Mesenteric fat pad (tissue), 1 donor: ENCODE measurements at regions not wholly inside any gene's neighbourhood (a gene's known extent, or its start where the extent isn't known, plus 50 kb on each side); places are given as distances from the start of the nearest gene placed in this dataset.

ENCODE experiments used
- DNase-seq: peaks from one replicate; pipeline ENCODE4 v3.0.0-alpha.2; 2020; ENCODE audit warnings: low spot score
- donor health status: DM: yes; HTN: yes; CAD: no.

DNA sequence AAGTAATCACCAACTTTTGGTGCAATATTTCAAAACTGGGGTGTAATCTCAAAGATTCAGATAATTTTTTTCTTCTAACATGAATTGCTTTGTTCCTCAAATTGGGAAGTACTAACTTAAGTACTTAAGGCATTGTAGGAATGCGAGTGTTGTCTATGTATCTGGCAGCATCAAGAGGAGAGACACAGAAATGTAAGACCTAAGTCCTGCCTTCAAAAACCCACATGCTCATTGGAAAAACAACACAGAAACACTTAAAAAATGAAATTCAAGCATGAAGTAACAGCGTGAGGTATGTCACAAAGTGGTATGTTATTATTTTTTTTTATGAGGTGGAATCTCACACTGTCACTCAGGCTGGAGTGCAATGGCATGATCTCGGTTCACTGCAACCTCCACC, 288.5 kb downstream of the ZEB1 start:
- DNase-seq = no peak

DNA sequence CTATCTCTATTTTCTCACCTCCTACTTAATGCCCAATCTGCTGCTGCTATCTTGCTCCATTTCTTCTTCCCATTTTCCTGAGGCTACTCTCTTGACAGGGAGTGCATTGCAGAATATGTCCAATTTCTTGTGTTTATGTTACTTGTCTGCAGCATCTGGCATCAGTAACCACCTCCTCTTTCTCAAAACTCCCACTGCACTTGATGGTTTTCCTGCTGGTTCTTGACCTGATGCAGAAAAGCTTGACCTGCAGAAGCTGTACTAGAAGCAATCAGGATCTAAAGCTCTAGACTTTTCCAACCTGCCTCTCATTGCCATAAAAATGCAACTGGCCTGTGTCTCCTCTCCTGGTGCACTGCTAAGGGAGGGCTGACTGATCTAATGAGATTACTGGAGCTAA, 287.8 kb downstream of the ZEB1 start:
- DNase-seq = no peak

DNA sequence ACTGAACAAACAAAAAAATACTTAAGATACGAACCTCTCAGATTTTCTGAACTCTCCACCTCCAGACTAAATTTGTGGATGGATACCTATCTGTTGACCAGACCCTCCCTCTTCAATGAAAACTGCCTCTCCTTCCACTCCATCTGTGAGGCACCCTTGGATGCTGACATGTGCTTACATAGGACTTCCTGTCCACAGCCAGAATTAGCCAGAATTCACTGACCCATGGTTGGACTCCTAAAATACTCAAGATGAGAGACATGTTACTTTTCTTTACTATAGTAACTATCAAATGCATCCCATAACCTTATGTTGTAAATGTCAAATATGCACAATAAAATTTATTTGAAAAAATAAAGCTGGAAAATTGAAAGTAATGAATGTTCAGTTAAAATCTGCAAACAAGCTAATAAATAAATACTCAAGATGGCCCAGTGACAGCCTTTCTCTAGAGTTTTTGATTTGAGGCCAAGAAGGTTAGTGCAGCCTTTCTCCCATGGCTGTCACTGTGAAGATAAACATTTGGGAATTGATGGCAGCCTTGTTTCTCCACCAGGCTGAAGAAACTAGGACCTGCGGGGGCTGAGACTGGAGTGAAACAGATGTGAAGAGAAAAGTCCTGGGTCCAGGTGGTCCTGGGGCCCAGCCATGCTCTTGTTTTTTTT, 287.0 kb downstream of the ZEB1 start:
- no peak for DNase-seq

DNA sequence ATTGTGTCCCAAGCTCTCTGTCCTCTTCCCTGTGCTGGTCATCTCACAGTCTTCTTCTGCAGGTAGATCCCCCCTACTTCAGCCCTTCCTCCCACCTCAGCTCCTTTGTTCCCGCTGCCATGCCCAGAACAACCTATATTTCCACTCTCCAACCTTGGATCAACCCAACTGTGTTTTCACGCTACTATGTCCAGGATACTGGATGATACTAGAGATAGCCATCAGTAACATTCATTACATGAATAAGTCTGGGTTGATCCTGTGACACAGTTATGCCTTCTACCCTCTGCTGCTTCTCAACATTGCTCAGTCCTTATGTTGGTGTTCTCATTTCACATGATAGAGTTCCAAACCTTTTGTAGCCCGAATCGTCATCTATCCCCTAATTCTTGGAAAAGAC, 286.4 kb downstream of the ZEB1 start:
- DNase-seq = no peak

DNA sequence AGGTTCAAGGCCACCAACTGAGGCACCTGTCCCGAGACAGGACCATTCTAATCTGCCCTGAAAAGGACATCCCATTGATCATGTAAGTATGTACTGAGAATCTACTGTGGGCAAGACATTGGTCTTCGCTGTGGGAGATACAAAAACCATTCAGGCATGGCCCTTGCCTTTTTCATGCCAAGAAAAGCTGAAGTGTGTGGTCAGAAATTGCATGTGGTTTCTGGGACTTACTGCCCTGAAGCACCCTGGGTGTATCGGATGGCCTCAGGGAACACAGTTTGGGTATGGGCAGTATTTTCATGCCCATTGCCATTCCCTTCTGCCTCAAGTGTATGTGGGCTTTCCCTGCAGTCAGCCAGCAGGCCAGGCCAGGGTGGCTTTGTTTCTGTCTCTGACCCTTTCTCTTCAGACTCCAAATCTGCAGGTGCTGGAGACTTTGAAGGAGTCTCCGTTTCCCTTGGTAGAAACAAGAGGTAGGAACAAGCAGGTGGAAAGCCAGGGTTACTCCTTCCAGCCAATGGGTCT, 285.7 kb downstream of the ZEB1 start:
- DNase-seq = no peak

DNA sequence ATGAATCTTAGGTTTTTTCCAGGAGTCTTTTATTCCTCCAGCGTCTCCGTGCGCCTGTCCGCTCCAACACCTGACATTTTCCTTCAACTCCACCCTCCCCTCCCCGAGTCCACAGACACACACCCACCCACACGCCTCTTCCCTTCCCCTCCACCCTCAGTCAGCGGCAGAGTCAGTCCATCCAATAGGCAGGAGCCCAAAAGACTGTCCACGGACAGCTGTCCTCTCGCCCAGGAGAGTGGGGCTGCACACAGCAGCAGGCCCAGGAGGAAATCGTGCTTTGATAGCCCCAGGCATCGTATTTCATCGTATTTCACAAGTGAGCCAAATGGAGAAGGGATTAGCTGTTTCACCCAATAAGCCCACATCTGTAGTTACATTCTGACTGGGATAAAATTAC, 285.1 kb downstream of the ZEB1 start:
- DNase-seq = no peak

DNA sequence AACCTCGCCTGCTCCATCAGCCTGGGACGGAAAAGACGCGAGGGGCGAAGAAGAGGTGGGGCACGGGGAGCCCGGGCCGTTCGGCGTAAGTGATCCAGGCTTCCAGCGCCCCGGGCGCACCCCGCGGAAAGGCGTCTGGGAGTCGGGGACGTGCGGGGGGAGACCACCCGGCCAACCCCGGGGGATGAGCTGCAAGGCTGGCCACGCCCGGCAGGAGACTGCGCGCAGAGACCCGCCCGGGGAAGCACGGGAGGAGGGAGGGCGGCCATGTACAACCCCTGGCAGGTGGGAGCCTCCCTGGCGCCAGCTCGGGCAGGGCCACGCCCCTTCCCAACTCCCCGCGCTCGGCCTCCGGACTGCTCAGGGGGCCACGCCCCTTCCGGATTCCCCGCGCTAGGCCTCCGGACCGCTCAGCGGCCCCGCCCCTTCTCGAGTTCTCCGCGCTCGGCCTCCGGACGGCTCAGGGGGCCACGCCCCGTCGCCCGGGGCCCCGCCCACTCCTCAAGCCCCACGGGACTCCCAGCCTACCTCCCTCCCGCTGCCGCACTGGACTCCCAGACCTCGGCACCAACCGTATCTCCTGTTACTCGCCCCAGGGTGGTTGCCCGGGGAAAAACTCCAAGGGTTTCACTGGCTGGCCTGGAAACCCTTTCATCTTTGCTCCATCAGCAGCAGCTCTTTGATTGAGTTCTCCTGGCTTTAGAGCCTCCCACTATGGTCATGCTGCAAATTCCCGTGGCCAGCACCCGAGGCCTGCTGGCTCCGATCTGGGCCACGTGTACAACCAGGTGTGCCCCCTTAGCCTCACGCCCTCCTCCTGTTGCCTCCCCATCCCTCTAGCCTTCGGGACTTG, 284.4 kb downstream of the ZEB1 start:
- DNase-seq = peak; percentile 99

DNA sequence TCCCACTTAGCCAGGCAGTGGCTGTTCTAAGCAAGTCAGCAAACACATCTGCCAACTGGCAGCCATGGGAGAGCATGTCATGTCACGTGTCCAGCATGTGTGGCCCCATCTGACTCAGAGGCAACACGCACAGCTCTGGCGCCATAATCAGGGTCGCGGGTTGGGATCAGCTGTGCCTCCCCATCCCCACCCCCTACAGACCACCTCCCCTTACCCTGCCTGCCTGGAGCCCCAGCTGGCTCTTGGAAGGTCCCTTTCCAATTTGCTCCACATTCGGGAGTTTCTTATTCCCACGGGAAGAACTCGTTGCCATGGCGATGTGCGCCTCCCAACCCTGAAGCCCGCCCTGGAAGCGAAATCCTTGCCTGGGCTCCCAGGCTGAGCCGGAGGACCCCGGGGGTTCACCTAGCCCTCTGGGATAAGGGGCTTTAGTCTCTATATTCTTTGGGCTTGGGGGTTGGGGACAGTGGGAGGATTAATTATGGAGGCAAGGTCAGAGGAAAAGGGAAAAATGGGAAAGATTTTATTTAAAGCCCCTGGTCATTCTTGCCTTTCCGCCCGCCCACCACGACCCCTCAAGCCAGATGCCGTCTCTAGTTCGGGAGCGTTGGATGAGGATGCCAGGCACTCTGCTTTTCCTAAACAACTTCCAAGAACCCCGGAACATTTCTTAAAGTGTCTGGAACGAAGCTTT, 283.7 kb downstream of the ZEB1 start:
- DNase-seq = no peak

DNA sequence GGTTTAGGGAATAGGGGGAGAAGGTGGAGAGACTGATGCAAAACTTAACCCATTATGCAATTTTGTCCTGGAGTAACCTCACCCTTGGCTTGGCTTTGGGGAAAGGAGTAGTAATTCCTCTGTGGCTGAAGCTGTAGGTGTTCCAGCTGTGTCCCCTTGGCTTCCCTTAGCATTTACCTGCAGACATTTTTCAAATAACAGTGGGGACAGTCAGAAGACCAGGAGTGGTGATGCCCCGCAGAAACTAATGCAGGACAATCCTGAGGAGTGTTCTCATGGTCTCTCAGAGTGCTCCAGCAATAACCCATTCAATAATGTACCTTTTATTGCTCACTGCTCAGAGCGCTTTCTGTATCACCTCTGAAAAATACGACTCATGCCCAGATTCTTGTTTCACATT, 282.1 kb downstream of the ZEB1 start:
- no peak for DNase-seq

DNA sequence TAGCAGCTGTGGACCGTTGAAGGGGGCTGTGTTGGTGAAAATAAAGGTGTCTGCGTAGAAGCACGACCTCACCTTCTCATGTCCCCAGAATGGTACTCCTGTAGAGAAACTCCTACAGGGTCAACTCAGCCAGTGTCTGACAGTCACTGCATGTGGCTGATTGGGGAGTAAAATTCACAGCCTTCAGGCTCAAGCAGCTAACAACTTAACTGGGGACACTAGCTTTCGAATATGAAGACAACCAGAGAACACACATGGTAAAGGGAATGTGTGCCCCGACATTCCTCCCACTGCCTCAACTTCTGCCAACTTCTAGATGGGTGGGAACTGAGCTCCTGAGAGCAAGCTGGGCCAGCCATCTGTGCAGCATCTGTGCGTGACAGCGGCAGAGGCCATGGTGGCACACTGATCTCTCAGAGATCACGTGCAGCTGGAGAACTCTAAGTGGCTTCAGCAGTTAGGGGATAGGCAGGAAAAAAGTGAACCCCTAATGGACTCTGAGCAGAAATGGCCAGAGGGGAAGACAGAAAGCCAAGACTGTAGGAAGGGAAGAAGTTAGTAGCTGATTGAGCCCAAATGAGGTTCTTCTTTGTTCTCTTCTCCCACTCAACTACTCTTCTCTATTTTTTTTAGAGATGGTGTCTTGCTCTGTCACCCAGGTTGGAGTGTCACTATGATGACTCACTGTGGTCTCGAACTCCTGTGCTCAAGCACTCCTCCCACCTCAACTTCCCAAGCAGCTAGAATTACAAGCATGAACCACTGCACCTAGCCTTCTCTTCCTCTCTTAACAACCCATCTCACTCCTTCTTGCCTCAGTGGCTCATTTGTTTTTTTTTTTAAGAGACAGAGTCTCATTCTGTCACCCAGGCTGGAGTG, 280.8 kb downstream of the ZEB1 start:
- DNase-seq = no peak

DNA sequence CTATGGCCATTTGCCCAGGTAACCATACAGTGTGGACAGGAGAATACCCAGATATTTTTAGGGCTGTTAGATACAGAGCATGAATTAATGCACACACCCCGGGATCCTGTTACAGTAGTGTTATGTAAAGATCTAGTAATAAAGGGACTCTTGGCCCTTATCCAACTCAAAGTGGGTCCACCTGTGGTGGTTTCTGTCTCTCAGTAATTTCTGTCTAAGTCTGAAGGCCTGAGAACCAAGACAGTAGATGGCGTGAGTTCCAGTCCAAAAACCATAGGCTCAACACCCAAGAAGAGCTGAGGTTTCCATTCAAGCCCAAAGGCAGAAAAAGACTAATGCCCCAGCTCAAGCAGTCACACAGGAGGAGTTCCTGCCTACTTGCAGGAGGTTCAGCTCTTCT, 277.7 kb downstream of the ZEB1 start:
- no peak for DNase-seq

DNA sequence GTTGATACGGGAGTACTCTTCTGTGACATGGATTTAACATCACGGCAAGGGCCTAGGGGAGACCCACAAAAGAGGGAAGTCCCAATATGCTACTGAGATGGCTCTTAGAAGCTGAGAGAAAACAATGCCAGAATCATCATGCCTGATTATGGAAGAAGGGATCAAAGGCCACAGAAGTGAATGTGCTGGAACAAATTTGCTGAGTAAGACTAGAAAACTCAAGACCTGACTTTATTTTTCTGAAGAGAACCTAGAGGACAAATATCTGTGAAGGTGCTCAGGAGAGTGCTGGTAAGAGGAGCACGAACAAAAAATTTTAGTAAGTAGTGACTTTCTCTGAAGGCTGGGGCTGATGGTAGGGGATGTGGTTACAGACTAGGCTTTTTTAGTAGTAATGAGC, 277.0 kb downstream of the ZEB1 start:
- DNase-seq = no peak

DNA sequence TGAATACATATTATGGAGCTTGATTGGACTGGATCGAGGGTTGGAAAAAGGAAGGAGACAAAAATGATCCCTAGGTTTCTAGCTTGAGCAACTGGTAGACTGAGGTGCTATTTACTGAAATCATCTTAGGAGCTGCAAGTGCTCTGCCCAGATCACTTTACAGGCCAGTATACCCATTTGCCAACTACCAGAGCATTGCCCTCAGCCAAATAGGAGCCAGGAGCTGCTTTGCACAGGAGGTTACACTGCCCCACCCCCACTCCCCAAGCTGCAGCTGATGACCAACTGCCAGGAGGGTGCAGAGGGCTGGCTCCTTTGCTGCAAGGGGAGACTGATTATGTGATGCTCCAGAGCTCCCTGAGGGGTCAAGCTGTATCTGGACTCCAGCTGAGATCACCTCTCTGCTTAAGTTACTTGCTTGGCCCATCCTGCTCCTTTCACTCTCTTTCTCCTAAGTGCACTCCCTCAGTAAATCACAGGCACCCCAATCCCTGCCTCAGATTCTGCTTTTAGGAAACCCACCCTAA, 275.4 kb downstream of the ZEB1 start:
- DNase-seq = no peak

DNA sequence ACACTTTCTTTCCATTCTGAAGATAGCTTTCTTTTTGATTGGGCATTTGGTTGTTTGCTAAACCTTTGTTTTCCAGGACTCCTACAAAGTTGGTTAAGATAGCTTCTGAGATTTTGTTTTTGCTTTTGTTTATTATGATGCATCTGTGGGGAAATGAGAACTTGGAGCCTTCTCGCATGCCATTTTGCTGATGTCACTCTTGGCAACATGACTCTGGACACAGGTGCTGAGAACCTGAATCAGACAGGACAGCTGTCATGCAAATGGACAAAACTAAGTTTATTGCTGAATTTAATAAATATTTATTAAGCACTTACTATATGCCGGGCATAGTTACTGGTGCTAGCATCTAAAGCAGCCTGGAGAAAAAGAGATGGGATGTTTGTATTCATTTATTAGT, 274.1 kb downstream of the ZEB1 start:
- no peak for DNase-seq

DNA sequence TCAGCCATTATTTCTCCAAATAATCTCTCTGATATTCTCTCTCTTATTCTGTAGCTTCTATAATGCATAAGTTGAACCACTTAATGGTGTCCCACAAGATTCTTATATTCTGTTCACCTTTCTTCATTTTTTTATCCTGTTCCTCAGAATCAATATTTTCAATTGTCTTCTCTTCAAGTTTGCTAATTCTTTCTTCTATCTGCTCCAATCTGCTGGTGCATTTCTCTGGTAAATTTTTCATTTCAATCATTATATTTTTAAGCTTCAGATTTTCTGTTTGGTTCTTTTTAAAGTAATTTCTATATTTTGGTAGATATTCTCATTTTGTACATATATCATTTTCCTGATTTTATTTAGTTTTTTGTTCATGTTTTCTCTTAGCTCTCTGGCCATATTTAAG, 272.6 kb downstream of the ZEB1 start:
- DNase-seq = no peak

DNA sequence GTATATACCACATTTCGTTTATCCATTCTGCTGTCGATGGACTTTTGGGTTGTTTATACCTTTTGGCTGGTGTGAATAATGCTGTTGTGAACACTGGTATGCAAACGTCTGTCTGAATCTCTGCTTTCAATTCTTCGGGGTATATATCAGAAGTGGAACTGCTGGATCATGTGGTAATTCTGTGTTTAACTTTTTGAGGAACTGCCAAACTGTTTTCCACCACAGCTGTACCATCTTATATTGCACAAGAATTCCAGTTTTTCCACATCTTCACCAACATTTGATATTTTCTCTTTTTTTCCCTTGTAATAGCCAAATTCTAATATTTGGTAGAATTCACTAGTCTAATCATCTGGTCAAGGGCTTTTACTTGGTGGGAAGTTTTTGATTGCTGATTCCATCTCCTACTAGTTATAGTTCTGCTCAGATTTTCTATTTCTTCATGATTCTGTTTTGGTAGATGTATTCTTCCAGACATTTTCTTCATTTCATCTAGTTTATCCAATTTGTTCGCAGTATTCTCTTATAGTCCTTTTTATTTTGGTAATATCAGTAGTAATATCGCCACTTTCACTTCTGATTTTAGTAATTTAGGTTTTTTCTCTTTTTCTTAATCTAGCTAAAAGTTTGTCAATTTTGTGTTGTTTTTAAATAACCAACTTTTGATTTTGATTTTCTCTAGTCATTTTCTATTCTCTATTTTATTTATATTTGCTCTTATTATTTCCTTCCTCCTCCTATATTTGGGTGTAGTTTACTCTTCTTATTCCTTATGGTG, 271.2 kb downstream of the ZEB1 start:
- no peak for DNase-seq

DNA sequence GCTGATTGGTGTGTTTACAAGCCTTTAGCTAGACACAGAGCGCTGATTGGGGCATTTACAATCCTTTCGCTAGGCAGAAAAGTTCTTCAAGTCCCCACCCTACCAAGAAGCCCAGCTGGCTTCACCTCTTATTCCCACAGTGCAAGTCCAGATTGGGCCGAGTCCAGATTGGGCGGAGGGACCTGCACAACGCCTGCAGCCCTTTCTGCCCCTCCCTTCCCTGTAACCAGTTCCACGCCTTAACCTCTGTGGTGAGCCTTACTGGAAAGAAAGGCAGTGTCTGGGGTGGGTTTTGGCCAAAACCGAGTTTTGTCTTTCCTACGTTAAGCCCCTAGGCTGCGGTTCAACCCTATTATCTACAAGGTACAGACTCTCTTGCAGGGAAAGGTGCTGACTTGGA, 268.7 kb downstream of the ZEB1 start:
- DNase-seq = no peak

DNA sequence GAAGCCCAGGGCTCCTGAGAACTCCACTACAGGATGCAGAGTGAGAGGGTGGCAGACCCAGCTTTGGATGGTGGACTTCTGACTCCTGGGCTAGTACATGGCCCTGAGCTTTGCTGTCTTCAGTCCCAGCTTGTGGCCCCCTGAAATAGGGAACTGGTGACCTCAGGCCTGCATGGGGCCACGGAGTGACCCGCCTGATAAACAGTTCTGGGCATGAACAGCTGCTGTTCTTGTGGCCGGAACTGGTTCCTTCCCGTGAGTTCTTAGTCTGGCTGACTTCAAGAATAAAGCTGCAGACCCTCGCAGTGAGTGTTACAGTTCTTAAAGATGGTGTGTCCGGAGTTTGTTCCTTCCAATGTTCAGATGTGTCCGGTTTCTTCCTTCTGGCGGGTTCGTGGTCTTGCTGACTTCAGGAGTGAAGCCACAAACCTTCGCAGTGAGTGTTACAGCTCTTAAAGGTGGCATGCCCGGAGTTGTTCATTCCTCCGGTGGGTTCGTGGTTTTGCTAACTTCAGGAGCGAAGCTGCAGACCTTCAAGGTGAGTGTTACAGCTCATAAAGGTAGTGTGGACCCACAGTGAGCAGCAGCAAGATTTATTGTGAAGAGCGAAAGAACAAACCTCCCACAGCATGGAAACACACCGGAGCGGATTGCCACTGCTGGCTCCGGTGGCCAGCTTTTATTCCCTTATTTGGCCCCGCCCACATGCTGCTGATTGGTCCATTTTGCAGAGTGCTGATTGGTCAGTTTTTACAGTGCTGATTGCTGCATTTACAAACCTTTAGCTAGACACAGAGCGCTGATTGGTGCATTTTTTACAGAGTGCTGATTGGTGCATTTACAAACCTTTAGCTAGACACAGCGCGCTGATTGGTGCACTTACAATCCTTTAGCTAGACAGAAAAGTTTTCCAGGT, 268.0 kb downstream of the ZEB1 start:
- no peak for DNase-seq

DNA sequence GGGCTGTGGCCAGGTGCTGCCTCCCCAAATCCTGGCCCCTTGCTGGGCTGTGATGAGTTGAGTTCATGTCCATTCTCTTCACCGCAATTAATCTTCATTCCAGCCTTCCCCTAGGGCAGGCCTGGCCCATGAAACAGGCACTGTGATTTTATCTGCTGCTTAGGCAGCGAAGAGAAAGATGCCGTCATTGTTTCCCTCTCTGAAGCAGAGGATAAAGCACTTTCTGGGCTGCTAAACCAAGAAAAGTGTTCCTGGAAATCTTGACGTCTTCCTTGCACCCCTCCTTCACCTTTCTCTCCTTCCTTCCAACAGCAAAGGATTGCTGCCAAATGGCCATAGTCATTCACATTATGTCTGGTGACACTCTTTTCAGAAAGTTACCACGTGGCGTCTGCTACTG, 265.9 kb downstream of the ZEB1 start:
- no peak for DNase-seq
